SK-MEL-5 (cell line): ENCODE measurements at regions not wholly inside any gene's neighbourhood (a gene's known extent, or its start where the extent isn't known, plus 50 kb on each side); places are given as distances from the start of the nearest gene placed in this dataset.

ENCODE experiments used
- DNase-seq: peaks from one replicate; pipeline ENCODE4 v3.0.0-alpha.2; 2016; ENCODE audit warnings: low read depth, low spot score
- in situ Hi-C: cut with HindIII; loops from 2 replicates; pipeline ENCODE4 v1.10.0; 2016; ENCODE audit warnings: low sequenced_read_pairs, high pct_unique_total_duplicates, low pct_unique_long_range_greater_than_20kb

DNA sequence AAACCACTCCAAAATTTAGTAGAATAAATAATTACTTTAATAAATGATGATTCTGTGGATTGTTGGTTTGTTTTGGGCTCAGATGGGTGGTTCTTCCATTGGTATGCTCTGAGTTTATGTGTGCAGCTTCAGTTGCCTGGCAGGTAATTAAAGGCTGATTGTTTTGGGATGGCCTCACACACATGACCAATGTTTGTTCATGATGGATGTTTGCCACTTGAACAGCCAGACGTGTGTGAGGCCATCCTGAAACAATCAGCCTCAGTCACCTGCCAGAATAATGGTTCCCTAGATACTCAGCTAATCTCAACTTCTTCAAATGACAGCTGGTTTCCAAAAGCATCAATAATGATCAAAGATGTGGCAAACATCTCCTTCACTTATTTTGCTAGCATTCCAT lies 352.5 kb upstream of the GULP1 start:
- no peak for DNase-seq
- in situ Hi-C loops = no loop called here

DNA sequence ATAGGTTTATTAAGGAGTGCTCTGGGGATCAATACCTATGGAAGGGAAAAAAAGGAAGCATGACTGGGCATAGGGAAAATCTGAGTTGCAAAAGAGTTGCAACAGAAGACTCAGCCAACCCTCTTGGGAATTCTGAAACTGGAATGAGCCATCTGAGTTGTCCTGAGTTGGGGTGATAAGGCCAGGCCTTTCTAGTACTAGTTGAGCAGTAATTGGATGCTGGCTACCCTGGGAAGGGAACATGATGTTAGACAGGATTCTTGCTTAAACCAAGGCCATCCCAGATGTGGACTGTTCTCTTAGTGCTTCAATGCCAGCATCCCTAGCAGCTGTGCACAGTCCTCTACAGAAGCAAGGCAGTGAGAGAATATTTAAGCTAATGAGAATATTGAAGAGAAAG lies 348.8 kb upstream of the GULP1 start:
- in situ Hi-C loops = no loop called here
- no peak for DNase-seq

DNA sequence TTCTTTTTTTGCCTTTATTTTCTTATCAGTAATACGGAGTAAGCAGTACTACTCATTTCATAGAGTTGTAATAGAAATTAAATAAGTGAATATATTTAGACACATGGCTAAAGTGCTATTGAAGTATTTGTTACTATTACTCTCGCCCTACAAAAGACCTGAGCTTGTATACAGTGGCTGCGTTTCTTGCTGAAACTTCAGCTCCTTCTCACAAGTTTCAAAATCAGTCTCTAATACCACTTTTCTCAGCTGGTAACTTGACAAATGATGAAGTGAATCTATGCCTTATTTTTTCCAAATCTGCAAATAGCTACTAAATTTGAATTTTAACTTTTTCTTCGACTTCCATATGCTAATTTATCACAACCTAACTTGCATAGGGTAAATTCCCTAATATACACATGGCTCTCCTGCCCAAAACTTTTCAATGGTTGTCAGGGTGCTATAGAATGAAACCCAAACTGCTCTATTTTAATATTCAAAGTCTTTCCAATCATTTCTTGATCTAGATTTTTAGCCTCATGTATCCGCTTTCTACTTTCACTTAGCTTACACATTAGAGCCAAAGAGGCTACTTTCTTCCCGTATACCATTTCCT lies 347.8 kb upstream of the GULP1 start:
- in situ Hi-C loops = no loop called here
- DNase-seq = no peak

DNA sequence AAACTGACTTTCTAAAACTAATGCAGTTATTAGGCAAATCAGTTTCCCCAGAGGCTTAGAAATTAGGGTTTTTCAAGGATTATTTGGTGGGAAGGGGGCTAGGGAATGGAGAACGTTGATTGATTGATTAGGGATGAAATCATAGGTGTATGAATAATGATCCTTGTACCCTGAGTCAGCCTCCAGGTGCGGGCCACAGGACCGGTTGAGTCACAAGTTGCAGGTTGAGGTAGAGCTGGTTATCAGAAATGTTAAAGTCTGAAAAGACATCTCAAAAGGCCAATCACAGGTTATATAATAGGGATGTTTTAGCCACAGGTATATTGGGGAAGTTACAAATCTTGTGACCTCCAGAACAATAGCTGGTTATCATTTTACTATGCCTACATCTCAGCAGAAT lies 341.8 kb upstream of the GULP1 start:
- in situ Hi-C loops = no loop called here
- no peak for DNase-seq

DNA sequence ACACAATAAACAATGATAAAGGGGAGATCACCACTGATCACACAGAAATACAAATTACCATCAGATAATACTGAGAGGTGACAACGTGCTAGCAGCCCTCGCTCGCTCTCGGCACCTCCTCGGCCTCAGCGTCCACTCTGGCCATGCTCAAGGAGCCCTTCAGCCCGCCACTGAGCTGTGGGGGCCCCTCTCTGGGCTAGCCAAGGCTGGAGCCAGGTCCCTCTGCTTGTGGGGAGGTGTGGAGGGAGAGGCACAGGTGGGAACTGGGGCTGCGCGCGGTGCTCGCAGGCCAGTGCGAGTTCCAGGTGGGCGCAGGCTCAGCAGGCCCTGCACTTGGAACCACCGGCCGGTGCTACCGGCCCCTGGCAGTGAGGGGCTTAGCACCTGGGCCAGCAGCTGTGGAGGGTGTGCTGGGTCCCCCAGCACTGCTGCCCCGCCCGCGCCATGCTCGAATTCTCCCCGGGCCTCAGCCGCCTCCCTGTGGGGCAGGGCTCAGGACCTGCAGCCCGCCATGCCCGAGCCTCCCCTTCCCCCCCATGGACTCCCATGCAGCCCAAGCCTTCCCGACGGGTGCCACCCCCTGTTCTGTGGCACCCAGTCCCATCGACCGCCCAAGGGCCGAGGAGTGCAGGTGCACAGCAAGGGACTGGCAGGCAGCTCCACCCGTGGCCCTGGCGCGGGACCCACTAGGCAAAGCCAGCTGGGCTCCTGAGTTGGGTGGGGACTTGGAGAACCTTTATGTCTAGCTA lies 340.0 kb upstream of the GULP1 start:
- in situ Hi-C loops = no loop called here
- no peak for DNase-seq

DNA sequence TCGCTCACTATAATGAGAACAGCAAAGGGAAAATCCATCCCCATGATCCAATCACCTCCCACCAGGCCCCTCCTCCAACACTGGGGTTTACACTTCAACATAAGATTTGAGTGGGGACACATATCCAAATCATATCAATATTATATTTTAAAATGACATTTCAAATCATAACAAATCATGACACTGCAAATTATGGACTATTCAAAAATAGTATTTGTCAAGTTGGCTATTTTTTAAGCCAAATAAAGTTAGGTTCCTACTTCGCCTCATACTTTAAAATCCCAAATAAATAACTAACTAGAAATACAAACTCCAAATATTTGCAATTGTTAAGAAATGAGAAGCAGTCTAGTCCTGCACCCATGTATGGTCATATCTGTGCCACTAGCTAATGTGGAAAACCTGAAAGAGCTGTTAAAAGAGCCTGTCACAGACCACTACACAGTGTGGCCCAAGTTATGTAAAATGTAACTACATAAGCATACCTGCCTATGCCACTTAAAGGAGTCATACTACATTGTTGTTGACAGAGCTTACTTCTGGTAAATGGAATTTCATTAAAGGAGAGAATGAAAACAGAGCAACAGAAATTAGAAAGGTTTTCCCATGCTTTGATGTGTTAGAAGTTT lies 334.7 kb upstream of the GULP1 start:
- DNase-seq = no peak
- in situ Hi-C loops = no loop called here

DNA sequence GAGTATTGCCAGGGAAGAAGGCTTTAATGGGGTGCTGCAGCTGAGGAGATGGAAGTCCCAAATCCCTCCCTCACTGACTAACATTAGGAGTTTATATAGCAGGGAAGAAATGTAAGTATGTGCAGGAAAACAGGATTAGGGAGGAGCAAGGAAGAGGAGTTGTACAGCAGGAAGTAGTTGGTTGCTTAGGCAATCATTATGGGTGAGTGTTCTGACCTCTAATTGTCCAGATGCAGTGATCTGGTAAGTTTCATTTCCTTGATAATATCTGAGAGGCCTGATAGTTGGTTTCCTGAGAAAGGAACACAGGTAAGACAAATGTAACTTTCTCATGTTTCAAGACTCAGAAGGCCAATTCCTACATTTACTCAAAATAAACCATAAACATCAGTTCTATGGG lies 331.9 kb upstream of the GULP1 start:
- in situ Hi-C loops = no loop called here
- DNase-seq = no peak

DNA sequence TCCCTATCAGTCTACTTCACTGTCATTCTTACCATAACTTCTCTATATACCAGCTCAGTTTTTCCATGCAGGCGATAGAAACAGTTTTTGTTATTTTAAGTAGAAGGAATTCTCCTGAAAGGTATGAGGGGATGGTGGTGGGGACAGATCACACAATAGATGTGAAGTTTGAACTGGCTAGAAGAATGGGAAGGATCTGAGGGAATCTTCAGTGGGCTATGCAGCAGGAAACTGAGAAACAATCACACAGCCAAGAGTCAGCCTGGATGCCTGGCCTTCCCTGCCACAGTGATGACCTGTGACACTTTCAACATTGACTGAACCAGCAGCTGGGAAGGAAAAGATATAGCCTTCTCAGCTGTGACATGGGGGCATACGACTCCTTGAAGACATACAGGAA lies 329.1 kb upstream of the GULP1 start:
- DNase-seq = no peak
- in situ Hi-C loops = no loop called here

DNA sequence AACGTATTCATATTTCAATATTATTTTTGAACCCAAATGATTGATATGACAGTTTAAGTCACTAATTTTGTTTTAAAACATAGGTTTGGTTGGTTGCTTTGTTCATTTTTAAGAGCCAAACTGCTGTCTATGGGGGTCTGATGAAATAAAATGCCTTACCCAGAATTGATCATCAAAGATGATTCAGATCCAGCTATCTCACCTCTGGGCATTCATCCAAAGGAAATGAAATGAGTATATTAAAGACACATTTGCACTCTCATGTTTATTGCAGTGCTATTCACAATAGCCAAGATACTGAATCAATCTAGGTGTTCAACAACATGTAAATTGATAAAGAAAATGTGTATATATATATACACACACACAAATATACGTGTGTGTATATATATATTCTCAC lies 326.9 kb upstream of the GULP1 start:
- in situ Hi-C loops = no loop called here
- no peak for DNase-seq

DNA sequence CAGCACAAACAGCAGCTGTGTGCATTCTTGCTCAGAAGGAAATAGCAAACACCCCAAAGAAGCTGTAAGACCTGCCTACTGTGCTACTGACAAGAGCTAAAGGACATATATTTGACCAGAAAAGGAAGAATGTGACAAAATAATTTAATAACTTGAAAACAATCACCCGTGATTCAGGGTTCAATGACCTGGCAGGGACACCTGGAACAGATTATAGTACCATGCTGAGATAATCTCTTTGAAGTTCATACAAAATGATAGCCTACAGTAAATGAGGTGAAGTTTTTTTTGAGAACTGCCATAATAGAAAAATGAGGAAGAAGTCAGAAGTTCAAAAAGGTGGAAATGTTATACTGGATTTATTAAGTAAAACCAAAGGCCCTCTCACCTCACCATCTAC lies 324.8 kb upstream of the GULP1 start:
- in situ Hi-C loops = no loop called here
- no peak for DNase-seq

DNA sequence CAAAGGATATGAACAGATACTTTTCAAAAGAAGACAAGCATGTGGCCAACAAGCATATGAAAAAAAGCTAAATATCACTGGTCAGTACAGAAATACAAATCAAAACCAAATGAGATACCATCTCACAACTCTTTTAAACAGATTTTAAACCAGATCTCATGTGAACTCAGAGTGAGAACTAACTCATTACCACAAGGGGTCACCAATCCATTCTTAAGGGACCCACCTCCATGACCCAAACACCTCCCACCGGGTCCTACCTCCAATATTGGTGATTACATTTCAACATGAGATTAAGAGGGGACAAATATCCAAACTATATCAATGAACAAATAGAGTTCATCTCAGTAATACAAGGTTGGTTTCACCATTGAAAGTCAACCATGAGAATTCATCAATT lies 319.8 kb upstream of the GULP1 start:
- in situ Hi-C loops = no loop called here
- DNase-seq = peak; percentile 14

DNA sequence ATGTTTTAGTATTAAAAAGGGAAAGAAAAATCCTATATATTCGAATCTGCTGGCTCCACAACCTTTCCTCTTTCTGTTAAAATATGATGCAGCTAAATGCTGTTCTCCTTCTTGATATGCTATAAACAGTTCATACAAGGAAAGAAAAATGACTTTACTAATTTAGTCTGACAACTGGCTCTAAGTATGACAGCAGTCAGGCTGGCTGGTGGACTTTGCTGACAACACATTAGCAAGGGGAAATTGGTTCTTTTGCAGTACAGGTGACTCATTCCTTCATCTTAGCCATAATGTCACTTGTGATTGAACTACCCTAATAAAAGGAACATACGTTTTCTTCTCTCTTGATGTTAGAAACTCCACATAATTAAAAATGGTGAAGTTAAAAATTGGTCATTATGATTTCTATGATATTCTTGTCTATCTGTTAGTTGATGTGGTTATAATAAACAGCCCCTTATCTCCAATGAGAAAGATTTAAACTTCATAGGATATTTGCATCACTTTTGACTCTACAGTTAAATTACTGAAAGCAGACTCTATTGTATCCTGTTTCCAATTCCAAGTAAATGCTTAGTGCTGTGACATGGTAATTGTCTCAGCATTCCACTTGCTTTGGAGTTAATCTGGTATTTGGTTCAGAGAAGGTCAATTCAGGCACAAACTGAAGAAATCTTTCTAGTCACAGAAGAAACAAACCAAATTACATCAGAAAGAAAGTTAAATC lies 315.3 kb upstream of the GULP1 start:
- in situ Hi-C loops = loop anchor here (25.0 kb wide), 1 partner anchor 536 kb away; no protein-coding TSS in a partner anchor
- DNase-seq = no peak

DNA sequence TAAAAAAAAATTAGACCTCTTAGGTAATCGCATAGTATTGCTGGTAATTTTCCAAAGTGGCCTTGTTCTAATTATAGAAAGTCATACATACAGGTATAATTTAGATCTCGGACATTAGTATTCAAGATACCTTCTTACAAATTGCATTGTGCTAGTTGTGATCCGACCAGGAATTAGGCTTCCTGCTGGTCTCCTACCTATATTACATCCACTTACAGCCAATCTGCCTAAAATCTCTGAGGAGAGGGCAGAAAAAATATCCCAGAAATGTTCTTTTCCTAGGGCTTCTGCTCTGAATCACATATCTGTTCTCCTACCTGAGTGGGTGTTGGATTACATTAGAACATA lies 314.7 kb upstream of the GULP1 start:
- in situ Hi-C loops = loop anchor here (25.0 kb wide), 1 partner anchor 535 kb away; no protein-coding TSS in a partner anchor
- no peak for DNase-seq

DNA sequence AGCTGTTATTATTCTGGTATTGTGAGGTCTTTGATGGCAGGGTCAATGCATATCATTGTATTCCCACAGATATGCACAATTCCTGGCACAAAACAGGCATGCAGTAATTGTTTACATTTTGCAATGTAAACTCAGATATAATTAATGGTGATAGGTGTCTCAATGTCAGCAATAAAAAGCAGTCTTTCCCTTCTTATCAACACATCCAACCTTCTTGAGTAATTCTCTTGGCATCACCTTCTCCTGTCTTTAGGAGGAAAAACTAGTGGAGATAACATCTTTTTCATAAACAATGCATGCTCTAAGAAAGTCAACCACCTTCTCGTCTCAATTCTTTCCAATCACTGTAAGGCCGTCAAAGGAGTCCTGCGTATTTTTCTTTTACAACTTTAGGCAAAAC lies 313.3 kb upstream of the GULP1 start:
- in situ Hi-C loops = loop anchor here (25.0 kb wide), 1 partner anchor 534 kb away; no protein-coding TSS in a partner anchor
- DNase-seq = no peak

DNA sequence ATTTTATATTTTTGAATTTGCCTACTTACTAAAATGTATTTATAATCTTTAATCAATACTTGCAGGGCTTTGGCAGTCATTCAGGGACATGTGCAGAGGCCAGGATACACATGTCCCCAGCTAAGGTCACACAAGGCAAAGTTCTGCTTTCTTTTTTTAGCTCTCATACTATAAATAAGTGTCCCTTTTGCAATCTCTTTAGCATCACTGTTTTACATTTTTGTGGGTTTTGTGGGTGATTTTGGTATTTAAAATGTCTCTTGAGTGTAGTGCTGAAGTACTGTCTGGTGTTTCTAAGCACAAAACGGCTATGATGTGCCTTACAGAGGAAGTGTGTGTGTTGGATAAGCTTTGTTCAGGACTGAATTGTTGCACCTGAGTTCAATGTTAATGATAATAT lies 309.0 kb upstream of the GULP1 start:
- in situ Hi-C loops = loop anchor here (25.0 kb wide), 1 partner anchor 530 kb away; no protein-coding TSS in a partner anchor
- DNase-seq = peak; percentile 57

DNA sequence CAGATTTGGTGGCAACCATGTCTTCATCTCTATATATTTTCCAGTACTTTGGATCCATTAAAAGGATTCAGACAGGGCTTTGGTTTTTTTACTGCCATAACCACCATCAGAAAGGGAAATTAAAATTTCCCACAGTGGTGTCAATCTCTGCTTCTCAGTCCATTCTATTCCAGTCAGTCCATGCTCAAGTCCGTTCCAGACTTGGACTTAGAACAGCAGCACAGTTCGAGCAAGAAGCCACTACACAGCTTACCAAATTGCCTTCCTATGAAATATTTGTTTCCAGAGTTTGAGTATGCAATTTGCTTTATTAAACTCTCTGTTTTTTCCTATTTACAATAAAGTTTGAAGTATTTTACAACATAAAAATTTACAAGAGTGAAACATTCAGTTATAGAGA lies 306.5 kb upstream of the GULP1 start:
- in situ Hi-C loops = loop anchor here (25.0 kb wide), 1 partner anchor 527 kb away; no protein-coding TSS in a partner anchor
- no peak for DNase-seq

DNA sequence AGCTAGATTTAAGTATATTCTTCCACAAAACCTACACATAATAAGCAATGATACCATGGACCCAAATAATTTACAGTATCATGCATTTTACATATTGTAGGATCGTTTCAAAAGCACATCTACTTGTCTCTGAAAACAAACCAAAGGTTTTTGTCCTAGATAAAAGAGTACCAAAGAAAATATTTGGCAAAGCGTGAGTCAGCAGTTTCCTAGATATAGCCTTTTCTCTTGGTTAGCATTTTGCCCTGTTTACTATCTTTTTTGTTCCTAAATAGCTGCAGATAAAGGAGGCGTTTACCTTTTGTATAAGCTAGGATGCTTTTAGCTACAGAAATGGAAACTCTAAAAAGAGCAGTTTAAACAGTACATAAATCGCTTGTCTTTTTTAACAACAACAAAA lies 305.8 kb upstream of the GULP1 start:
- in situ Hi-C loops = loop anchor here (25.0 kb wide), 1 partner anchor 526 kb away; no protein-coding TSS in a partner anchor
- no peak for DNase-seq

DNA sequence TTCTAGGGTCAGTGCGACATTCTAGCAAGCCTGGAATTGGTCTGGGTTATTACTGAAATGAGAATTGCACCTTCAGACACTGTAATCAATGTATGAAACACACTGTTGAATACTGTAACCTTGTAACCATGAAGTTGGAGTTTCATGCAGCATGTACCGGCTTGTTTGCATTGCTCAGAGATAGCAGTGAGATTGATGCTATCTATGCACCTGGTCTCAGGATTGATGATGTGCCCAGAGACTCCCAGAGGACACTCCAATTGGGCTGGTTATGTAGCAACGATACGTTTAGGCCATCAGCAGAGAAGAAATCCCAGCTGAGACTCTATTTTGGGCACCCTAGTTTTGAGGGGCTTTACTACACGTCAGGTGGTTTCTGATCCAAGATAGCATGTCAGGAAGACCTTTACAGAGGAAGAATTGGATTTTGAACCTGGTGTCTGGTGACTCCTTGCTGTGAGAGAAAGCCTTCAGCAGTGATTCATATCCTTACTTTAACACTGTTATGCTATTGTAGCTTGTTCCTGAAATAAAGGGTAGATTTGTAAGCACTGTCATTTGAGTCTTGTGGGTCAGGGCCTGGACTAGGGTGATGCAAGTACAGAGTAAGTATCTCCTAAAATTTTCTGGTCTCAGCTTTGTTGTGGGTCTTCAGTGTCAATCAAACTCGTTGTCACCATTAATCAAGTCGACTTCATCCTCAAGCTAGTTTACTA lies 305.1 kb upstream of the GULP1 start:
- in situ Hi-C loops = loop anchor here (25.0 kb wide), 1 partner anchor 526 kb away; no protein-coding TSS in a partner anchor
- DNase-seq = peak; percentile 31
